ENCODE measurements at regions not wholly inside any gene's neighbourhood (a gene's known extent, or its start where the extent isn't known, plus 50 kb on each side); places are given as distances from the start of the nearest gene placed in this dataset.
A peak's percentile ranks its signal among the peaks of the same experiment; 100 is the strongest.

DNA sequence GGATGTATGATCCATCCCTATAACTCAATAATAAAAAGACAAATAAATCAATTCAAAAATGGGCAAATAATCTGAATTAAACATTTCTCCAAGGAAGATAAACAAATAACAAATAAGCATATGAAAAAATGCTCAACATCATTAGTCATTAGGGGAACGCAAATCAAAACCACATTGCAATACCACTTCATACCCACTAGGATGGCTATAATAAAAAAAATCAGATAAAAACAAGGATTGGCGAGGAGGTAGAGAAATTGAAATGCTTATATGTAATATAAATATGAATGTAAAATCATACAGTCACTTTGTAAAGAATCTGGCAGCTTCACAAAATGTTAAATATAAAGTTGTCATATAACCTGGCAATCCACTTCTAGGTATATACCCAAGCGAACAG lies 52.3 kb upstream of the TBCA start:
- Histone ChIP-seq H3K9ac (ENCODE audit: extremely low read depth, low read length, poor library complexity, severe bottlenecking) (no peak overlapping the region), H3K4me3 (ENCODE audit: low read length) (no peak overlapping the region), H3K4me1 (ENCODE audit: control insufficient read depth, insufficient read depth, low read length) (peaks cover 11% of the 10 kb centered on the region), H3K27ac (ENCODE audit: low read depth, low read length) (no peak overlapping the region), H3K36me3 (ENCODE audit: control insufficient read depth, insufficient read depth, low read length) (no peaks in the 10 kb centered on the region), H3K9me3 (ENCODE audit: control insufficient read depth, low read length) (no peaks in the 10 kb centered on the region), H3K27me3 (ENCODE audit: control insufficient read depth, insufficient read depth, low read length, poor library complexity, severe bottlenecking) (no peaks in the 10 kb centered on the region)
- Mint-ChIP-seq H3K27ac (no peak overlapping the region), H3K4me3 (no peak overlapping the region), H3K9me3 (no peaks in the 10 kb centered on the region), H3K4me1 (peaks cover 22% of the 10 kb centered on the region), H3K36me3 (ENCODE audit: low read depth) (no peaks in the 10 kb centered on the region), H3K27me3 (ENCODE audit: insufficient read depth) (peaks cover 8% of the 10 kb centered on the region)
- no peak for DNase-seq
- WGBS, 2 experiments (ENCODE audit: insufficient coverage in 1 of 2, insufficient read length in 1 of 2), result 95% methylated on average over 2 of the region's 3 CpGs; no CpG with 5 or more reads in 1 of the 2 experiments
- TF ChIP-seq, protein P1, sequence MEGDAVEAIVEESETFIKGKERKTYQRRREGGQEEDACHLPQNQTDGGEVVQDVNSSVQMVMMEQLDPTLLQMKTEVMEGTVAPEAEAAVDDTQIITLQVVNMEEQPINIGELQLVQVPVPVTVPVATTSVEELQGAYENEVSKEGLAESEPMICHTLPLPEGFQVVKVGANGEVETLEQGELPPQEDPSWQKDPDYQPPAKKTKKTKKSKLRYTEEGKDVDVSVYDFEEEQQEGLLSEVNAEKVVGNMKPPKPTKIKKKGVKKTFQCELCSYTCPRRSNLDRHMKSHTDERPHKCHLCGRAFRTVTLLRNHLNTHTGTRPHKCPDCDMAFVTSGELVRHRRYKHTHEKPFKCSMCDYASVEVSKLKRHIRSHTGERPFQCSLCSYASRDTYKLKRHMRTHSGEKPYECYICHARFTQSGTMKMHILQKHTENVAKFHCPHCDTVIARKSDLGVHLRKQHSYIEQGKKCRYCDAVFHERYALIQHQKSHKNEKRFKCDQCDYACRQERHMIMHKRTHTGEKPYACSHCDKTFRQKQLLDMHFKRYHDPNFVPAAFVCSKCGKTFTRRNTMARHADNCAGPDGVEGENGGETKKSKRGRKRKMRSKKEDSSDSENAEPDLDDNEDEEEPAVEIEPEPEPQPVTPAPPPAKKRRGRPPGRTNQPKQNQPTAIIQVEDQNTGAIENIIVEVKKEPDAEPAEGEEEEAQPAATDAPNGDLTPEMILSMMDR (conservative IDR thresholded peaks at IDR 0.05), result peak; percentile 67

Measured in endodermal cell (in vitro differentiated cells).